ENCODE measurements at regions not wholly inside any gene's neighbourhood (a gene's known extent, or its start where the extent isn't known, plus 50 kb on each side); places are given as distances from the start of the nearest gene placed in this dataset.

- no peak for TF ChIP-seq POLR2A (IDR thresholded peaks at IDR 0.05; ENCODE audit: extremely low read depth, insufficient read length)
- TF ChIP-seq, protein P1, sequence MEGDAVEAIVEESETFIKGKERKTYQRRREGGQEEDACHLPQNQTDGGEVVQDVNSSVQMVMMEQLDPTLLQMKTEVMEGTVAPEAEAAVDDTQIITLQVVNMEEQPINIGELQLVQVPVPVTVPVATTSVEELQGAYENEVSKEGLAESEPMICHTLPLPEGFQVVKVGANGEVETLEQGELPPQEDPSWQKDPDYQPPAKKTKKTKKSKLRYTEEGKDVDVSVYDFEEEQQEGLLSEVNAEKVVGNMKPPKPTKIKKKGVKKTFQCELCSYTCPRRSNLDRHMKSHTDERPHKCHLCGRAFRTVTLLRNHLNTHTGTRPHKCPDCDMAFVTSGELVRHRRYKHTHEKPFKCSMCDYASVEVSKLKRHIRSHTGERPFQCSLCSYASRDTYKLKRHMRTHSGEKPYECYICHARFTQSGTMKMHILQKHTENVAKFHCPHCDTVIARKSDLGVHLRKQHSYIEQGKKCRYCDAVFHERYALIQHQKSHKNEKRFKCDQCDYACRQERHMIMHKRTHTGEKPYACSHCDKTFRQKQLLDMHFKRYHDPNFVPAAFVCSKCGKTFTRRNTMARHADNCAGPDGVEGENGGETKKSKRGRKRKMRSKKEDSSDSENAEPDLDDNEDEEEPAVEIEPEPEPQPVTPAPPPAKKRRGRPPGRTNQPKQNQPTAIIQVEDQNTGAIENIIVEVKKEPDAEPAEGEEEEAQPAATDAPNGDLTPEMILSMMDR (IDR thresholded peaks at IDR 0.05; ENCODE audit: low read depth, low read length) = no peak
- no peak for TF ChIP-seq MAX (IDR thresholded peaks at IDR 0.05; ENCODE audit: low read depth, low read length)
Measured at GRCh38 chrX:25442499-25442898, 426.7 kb upstream of the ARX start.
